ENCODE measurements at regions not wholly inside any gene's neighbourhood (a gene's known extent, or its start where the extent isn't known, plus 50 kb on each side); places are given as distances from the start of the nearest gene placed in this dataset.

GRCh38 chr9:117926031-117926658 is 221.9 kb downstream of the TLR4 start:
- TF ChIP-seq CTCF (IDR thresholded peaks at IDR 0.05) (no peak), EP300 (IDR thresholded peaks at IDR 0.05) (no peak), POLR2A (IDR thresholded peaks at IDR 0.05; ENCODE audit: low read depth) (no peak)

Measured in esophagus muscularis mucosa (tissue), 4 donors.